Fibroblast of skin of back (primary cell): ENCODE measurements at regions not wholly inside any gene's neighbourhood (a gene's known extent, or its start where the extent isn't known, plus 50 kb on each side); places are given as distances from the start of the nearest gene placed in this dataset.
"Not testable (repeated sequence)": the region's sequence is repeated elsewhere in the genome, so short reads cannot be mapped to it uniquely, and the experiment has no call there.

Experiments used
- DNase-seq: peaks from one replicate; pipeline ENCODE4 v3.0.0-alpha.2; 2013

- DNase-seq, result no peak
Measured at GRCh38 chr13:46463719-46464118, 76.7 kb upstream of the RUBCNL start.

DNA sequence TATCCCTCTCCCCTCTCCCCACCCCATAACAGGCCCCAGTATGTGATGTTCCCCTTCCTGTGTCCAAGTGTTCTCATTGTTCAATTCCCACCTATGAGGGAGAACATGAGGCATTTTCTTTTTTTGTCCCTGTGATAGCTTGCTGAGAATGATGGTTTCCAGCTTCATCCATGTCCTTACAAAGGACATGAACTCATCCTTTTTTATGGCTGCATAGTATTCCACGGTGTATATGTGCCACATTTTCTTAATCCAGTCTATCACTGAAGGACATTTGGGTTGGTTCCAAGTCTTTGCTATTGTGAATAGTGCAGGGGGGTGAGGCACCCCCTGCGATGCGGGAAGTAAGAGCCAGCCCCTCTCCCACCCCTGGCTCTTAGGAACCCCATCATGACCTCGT is 73.2 kb upstream of the RUBCNL start:
- not testable (repeated sequence) for DNase-seq

- DNase-seq, result not testable (repeated sequence)
Measured at GRCh38 chr13:46457255-46457654, 70.2 kb upstream of the RUBCNL start.

GRCh38 chr13:46455924-46456323 is 68.9 kb upstream of the RUBCNL start:
- DNase-seq, result peak; percentile 77

GRCh38 chr13:46451145-46451544 is 64.1 kb upstream of the RUBCNL start:
- not testable (repeated sequence) for DNase-seq

DNA sequence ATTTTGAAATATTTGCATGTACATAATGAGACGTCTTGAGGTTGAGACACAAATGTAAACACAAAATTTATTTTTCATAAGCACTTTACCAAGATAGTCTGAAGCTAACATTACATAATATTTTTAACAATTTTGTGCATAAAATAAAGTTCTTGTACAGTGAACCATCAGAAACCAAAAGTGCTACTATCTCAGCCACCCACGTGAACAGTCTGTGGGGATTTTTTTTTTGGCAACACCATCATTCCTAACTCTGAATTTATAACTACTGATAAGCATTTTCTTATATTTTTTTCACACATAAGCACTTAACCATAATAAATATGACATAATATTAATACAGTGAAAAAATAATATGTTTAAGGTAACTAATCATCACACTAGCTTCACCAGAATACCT is 62.9 kb upstream of the RUBCNL start:
- not testable (repeated sequence) for DNase-seq

GRCh38 chr13:46448148-46448547 is 61.1 kb upstream of the RUBCNL start:
- peak; percentile 91 for DNase-seq

GRCh38 chr13:46437808-46438404 is 50.9 kb upstream of the RUBCNL start:
- DNase-seq, result not testable (repeated sequence)
